ENCODE measurements at regions not wholly inside any gene's neighbourhood (a gene's known extent, or its start where the extent isn't known, plus 50 kb on each side); places are given as distances from the start of the nearest gene placed in this dataset.

GRCh38 chr2:40629768-40630434 is 178.0 kb upstream of the SLC8A1 start:
- no peak for TF ChIP-seq CTCF (IDR thresholded peaks at IDR 0.05)
- TF ChIP-seq POLR2A (IDR thresholded peaks at IDR 0.05) = no peak

Measured in thyroid gland (tissue), 4 donors.